ENCODE measurements at regions not wholly inside any gene's neighbourhood (a gene's known extent, or its start where the extent isn't known, plus 50 kb on each side); places are given as distances from the start of the nearest gene placed in this dataset.

DNA sequence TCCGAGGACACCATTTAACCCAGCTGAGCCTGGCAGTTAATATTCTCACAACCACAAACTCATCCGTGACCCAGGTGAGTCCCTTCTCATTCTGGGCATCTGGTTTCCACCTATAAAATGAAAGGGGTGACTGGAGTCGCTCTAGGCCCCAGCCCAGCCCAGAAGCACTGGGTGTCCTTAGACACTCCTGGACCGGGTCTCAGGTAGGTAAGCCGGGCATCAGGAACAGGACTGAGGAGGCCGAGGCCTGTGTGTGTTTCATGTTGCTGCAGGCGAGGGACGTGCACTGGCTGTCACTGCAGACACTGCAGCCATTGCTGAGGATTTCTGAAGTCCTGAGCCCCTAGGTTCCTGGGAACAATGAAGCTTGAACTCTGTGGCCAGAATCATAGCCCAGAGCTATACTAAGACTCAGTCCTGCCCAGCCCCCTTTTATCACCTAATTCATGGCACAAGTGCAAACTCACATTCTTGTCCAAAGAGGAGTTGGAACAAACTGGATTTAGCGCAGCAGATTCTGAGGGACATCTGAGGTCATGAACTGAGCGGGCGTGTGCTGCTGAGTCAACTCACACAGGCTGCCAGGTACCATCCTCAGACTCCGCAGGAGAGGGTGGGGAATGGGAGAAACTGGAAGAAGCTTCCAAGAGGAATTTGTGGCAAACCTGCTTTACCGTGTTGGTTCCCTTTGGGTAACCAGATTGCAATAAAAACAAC lies 184.9 kb downstream of the FAM43A start:
- no peaks in the 10 kb centered on the region for H3K9me3 ChIP-seq (ENCODE audit: insufficient read depth, low read depth, low read length)
- no peaks in the 10 kb centered on the region for H3K27me3 ChIP-seq (ENCODE audit: insufficient read depth, low read length, poor library complexity, severe bottlenecking)
- no peaks in the 10 kb centered on the region for H3K4me1 ChIP-seq (ENCODE audit: insufficient read depth, low read length, poor library complexity, severe bottlenecking)
- no peaks in the 10 kb centered on the region for H3K9me2 ChIP-seq (replicated peaks; ENCODE audit: low read depth, low read length)
- H3K9ac ChIP-seq (ENCODE audit: low read depth, low read length, poor library complexity, severe bottlenecking) = no peak overlapping the region
- H3K4me3 ChIP-seq (ENCODE audit: low read length, poor library complexity, severe bottlenecking) = no peak overlapping the region
- no peak for TF ChIP-seq CTCF (conservative IDR thresholded peaks at IDR 0.05; ENCODE audit: low read length)
- no peak for TF ChIP-seq EZH2phosphoT487 (IDR thresholded peaks at IDR 0.05; ENCODE audit: borderline replicate concordance)
- H3F3A ChIP-seq (ENCODE audit: low read depth) = no peaks in the 10 kb centered on the region
- no peak overlapping the region for H3K4me2 ChIP-seq (ENCODE audit: low read depth, low read length, poor library complexity, severe bottlenecking)
- H2AFZ ChIP-seq (ENCODE audit: low read length) = no peak overlapping the region
- H4K20me1 ChIP-seq (ENCODE audit: insufficient read depth, low read length, poor library complexity, severe bottlenecking) = no peaks in the 10 kb centered on the region
- H3K36me3 ChIP-seq (ENCODE audit: insufficient read depth, low read length) = no peaks in the 10 kb centered on the region
- H3K79me2 ChIP-seq (ENCODE audit: insufficient read depth, low read length) = no peaks in the 10 kb centered on the region

DNA sequence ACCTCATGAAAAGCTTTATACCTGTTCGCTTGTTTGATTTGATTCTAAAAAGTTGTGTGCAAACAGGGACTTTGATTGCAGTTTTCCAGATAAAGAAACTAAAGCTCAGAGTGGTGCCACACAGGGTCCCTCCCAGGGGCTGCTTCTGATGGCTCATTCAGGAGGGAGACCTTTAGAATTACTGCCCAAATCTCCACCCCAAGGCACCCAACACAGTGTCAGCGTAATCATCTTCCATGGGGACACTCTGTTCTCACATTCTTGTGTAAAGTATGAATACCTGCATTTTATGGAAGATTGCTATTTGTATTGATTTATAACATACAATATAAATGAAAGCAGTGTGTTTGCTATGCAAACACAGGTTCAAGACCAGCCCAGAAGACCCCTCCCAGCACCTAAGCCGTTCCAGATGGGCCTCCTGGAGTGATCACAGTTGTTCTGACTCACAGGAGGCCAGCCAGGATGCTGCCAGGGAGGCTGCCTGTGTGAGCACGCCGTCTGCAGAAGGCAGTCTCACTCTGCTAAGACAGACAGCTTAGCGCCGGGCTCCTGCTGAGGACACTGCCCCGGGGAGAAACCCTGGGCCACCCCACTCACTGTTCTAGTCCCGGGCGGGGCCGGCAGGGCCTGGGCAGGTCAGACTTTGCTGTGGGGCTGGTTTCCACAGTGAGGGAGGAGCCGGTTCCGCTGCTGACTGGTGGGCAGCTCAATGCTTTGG lies 185.6 kb downstream of the FAM43A start:
- Histone ChIP-seq H4K20me1 (ENCODE audit: insufficient read depth, low read length, poor library complexity, severe bottlenecking) (no peaks in the 10 kb centered on the region), H3F3A (ENCODE audit: low read depth) (no peaks in the 10 kb centered on the region), H3K4me1 (ENCODE audit: insufficient read depth, low read length, poor library complexity, severe bottlenecking) (no peaks in the 10 kb centered on the region), H3K4me3 (ENCODE audit: low read length, poor library complexity, severe bottlenecking) (no peak overlapping the region), H3K9me2 (replicated peaks; ENCODE audit: low read depth, low read length) (no peaks in the 10 kb centered on the region), H3K9me3 (ENCODE audit: insufficient read depth, low read depth, low read length) (no peaks in the 10 kb centered on the region), H3K4me2 (ENCODE audit: low read depth, low read length, poor library complexity, severe bottlenecking) (no peak overlapping the region), H3K36me3 (ENCODE audit: insufficient read depth, low read length) (no peaks in the 10 kb centered on the region), H3K79me2 (ENCODE audit: insufficient read depth, low read length) (no peaks in the 10 kb centered on the region), H3K27me3 (ENCODE audit: insufficient read depth, low read length, poor library complexity, severe bottlenecking) (no peaks in the 10 kb centered on the region), H2AFZ (ENCODE audit: low read length) (no peak overlapping the region), H3K9ac (ENCODE audit: low read depth, low read length, poor library complexity, severe bottlenecking) (no peak overlapping the region)
- TF ChIP-seq CTCF (conservative IDR thresholded peaks at IDR 0.05; ENCODE audit: low read length) (no peak), EZH2phosphoT487 (IDR thresholded peaks at IDR 0.05; ENCODE audit: borderline replicate concordance) (no peak)

DNA sequence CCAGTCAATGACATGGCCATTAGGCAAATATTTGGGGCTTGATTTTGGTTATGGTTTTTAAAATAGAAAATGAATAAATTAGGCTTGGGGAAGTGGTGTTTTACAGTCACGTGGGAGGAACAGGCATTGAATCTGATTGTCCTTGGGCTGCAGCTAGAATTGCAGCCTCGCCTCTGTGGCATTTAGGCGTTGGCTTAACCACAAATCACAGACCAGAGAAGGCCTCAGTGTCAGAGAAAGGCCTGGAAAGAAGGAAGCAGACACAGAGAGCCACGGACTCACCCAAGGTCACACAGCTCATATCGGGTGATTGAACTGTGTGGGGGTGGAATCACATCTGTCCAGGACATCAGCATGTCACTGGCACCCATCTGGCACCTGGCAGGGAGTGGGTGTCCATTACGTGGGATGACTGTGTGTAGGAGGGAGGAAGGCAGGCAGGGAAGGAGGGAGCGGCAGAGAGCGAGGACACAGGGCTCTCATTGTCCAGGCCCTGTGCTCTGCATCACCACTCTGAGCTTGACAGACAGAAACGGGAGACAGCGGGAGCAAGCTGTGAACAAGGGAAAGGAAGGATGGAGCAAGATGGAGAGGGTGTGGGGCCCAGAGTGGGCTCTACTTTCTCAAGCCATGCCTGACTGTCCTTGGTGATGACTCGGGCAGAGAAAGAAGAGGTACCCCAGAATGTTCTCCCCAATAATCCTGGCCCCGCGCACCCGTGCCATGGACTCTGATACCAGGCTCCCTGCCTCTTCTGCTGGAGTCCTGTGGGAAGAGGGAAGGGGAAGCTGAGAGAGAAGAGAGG lies 186.4 kb downstream of the FAM43A start:
- no peaks in the 10 kb centered on the region for H3F3A ChIP-seq (ENCODE audit: low read depth)
- no peak overlapping the region for H3K4me3 ChIP-seq (ENCODE audit: low read length, poor library complexity, severe bottlenecking)
- no peaks in the 10 kb centered on the region for H3K4me1 ChIP-seq (ENCODE audit: insufficient read depth, low read length, poor library complexity, severe bottlenecking)
- H2AFZ ChIP-seq (ENCODE audit: low read length) = no peak overlapping the region
- H4K20me1 ChIP-seq (ENCODE audit: insufficient read depth, low read length, poor library complexity, severe bottlenecking) = no peaks in the 10 kb centered on the region
- no peaks in the 10 kb centered on the region for H3K36me3 ChIP-seq (ENCODE audit: insufficient read depth, low read length)
- no peak overlapping the region for H3K9ac ChIP-seq (ENCODE audit: low read depth, low read length, poor library complexity, severe bottlenecking)
- no peaks in the 10 kb centered on the region for H3K79me2 ChIP-seq (ENCODE audit: insufficient read depth, low read length)
- H3K9me2 ChIP-seq (replicated peaks; ENCODE audit: low read depth, low read length) = no peaks in the 10 kb centered on the region
- no peak overlapping the region for H3K4me2 ChIP-seq (ENCODE audit: low read depth, low read length, poor library complexity, severe bottlenecking)
- no peaks in the 10 kb centered on the region for H3K9me3 ChIP-seq (ENCODE audit: insufficient read depth, low read depth, low read length)
- TF ChIP-seq EZH2phosphoT487 (IDR thresholded peaks at IDR 0.05; ENCODE audit: borderline replicate concordance) (no peak), CTCF (conservative IDR thresholded peaks at IDR 0.05; ENCODE audit: low read length) (no peak)
- no peaks in the 10 kb centered on the region for H3K27me3 ChIP-seq (ENCODE audit: insufficient read depth, low read length, poor library complexity, severe bottlenecking)

All from Loucy (cell line).